GM19240 (cell line): ENCODE measurements at regions not wholly inside any gene's neighbourhood (a gene's known extent, or its start where the extent isn't known, plus 50 kb on each side); places are given as distances from the start of the nearest gene placed in this dataset.
"Not testable (repeated sequence)": the region's sequence is repeated elsewhere in the genome, so short reads cannot be mapped to it uniquely, and the experiment has no call there.

ENCODE experiments used
- DNase-seq: peaks from one replicate; pipeline ENCODE4 v3.0.0; 2011; ENCODE audit warnings: low spot score; ENCODE audit not compliant: insufficient read length

DNA sequence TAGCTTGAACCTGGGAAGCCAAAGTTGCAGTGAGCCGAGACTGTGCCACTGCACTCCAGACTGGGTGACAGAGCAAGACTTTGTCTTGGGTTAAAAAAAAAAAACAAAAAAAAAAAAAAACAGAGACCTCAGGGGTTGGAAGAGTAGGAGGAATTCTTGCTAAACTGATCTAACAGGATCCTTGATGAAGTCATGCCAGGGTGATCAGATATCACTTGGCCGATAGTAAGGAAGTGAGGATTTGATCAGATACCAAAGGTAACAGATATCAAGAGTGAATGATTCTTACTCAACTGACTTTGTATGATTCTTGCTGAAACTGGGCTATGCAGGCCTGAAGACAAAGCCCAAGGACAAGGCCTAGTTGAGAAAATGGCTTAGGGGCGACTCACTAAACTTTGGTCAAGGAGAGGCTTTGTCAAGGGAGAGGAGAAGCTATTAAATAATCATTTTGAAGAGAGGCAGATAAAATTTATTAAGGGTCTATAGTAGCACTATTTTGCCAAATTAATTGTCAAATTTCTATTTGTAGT lies 624.7 kb downstream of the UTRN start:
- DNase-seq = no peak

- DNase-seq = no peak
Observed at GRCh38 chr6:144911322-144911721, 626.2 kb downstream of the UTRN start.

DNA sequence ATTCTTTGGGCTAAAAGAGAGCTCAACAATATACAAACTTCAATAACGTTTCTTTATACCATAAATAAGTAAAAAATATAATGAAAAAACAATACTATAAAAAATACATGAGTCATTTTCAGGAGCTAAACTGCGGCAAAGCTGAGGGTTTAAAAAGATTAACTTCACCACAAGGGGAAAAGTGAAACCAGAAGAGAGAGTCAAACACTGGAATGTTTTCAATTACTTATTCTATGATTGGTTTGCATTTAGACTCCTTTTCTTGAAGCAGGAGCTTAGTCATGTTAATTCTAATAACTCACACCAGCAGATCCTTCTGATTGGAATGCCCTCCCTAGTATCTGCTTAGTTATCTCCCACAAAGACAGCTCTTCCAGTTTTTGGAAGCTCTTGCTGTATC lies 627.3 kb downstream of the UTRN start:
- DNase-seq = no peak

GRCh38 chr6:144918073-144918472 lies 632.9 kb downstream of the UTRN start:
- no peak for DNase-seq

- no peak for DNase-seq
Observed at GRCh38 chr6:144919560-144919959, 634.4 kb downstream of the UTRN start.

GRCh38 chr6:144920391-144920961 lies 635.3 kb downstream of the UTRN start:
- DNase-seq = no peak

- DNase-seq = no peak
Observed at GRCh38 chr6:144921206-144921975, 636.3 kb downstream of the UTRN start.

GRCh38 chr6:144922120-144922722 lies 637.1 kb downstream of the UTRN start:
- no peak for DNase-seq

DNA sequence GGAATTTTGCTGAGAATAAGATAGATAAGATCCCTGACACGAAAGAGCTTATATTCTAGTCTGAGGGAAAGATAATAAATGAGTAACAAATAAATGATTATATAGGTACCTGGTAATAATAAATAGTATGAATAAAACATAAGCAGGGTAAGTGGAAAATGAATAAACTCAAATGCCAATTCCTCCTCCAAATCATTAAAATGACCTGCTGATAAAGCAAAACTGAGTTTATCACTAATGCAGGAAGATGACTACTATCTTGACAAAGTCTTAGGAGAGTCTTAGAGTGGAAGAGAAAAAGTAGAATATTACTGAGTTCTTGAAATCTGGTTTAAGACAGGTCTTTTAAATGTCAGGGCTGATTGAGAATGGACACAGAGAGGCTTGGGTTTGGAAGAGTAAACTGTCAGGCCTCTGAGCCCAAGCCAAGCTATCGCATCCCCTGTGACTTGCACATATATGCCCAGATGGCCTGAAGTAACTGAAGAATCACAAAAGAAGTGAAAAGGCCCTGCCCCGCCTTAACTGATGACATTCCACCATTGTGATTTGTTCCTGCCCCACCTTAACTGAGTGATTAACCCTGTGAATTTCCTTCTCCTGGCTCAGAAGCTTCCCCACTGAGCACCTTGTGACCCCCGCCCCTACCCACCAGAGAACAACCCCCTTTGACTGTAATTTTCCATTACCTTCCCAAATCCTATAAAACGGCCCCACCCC lies 637.8 kb downstream of the UTRN start:
- not testable (repeated sequence) for DNase-seq

GRCh38 chr6:144923491-144923787 lies 638.3 kb downstream of the UTRN start:
- not testable (repeated sequence) for DNase-seq

DNA sequence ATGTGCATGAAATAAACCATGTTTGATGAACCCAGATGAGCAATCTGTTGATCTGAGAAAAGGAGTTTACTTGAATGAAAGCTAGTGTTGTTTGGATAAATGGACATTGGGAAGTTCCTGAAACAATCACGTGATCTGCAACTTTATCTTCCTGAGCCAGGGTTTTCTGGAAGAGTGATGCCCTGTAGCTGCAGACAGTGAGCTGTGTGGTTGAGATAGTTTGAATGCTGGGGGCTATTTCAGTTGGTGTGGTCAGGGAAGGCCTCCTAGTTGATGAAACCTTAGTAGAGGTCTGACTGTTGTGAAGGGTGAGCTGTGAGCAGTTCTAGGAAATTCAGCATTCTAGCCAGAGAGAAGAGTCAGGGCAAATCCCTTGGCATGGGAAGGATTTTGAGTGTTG lies 643.7 kb downstream of the UTRN start:
- DNase-seq = no peak

- no peak for DNase-seq
Observed at GRCh38 chr6:144929262-144929661, 644.1 kb downstream of the UTRN start.

- DNase-seq = peak; percentile 2
Observed at GRCh38 chr6:144931172-144932035, 646.3 kb downstream of the UTRN start.

- DNase-seq = no peak
Observed at GRCh38 chr6:144932621-144933020, 647.5 kb downstream of the UTRN start.

GRCh38 chr6:144935181-144935580 lies 650.0 kb downstream of the UTRN start:
- DNase-seq = no peak

DNA sequence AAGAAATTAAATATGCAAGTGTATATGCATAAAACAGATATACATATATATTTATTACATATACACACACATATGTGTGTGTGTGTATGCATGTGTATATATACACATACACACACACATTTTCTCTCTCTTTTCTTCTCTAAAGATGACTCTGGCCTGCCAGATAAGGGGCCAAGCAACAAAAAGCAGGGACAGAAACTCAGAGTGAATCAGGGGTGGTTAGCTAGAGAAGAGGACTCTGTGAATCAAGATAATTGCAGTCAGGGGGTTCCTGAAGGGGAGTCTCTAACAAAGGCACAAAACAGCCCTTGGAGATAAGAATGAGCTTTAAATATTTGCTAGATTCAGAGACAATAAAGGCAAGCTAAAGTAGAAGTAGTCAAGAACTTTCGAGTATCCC lies 650.5 kb downstream of the UTRN start:
- no peak for DNase-seq

GRCh38 chr6:144936764-144937163 lies 651.6 kb downstream of the UTRN start:
- DNase-seq = no peak

GRCh38 chr6:144939921-144940320 lies 654.8 kb downstream of the UTRN start:
- no peak for DNase-seq

- DNase-seq = no peak
Observed at GRCh38 chr6:144944106-144944505, 659.0 kb downstream of the UTRN start.

GRCh38 chr6:144947398-144947976 lies 662.4 kb downstream of the UTRN start:
- DNase-seq = no peak
